ENCODE measurements at regions not wholly inside any gene's neighbourhood (a gene's known extent, or its start where the extent isn't known, plus 50 kb on each side); places are given as distances from the start of the nearest gene placed in this dataset.

GRCh38 chr20:37611346-37611745, 82.5 kb upstream of the CTNNBL1 start:
- TF ChIP-seq, protein P1, sequence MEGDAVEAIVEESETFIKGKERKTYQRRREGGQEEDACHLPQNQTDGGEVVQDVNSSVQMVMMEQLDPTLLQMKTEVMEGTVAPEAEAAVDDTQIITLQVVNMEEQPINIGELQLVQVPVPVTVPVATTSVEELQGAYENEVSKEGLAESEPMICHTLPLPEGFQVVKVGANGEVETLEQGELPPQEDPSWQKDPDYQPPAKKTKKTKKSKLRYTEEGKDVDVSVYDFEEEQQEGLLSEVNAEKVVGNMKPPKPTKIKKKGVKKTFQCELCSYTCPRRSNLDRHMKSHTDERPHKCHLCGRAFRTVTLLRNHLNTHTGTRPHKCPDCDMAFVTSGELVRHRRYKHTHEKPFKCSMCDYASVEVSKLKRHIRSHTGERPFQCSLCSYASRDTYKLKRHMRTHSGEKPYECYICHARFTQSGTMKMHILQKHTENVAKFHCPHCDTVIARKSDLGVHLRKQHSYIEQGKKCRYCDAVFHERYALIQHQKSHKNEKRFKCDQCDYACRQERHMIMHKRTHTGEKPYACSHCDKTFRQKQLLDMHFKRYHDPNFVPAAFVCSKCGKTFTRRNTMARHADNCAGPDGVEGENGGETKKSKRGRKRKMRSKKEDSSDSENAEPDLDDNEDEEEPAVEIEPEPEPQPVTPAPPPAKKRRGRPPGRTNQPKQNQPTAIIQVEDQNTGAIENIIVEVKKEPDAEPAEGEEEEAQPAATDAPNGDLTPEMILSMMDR (IDR thresholded peaks at IDR 0.05), result no peak
- no peak for TF ChIP-seq POLR2A (IDR thresholded peaks at IDR 0.05)
